Tibial nerve (tissue), 4 donors: ENCODE measurements at regions not wholly inside any gene's neighbourhood (a gene's known extent, or its start where the extent isn't known, plus 50 kb on each side); places are given as distances from the start of the nearest gene placed in this dataset.

ENCODE experiments used
- EP300 ChIP-seq, 2 donors: sonication (generic); formaldehyde crosslinking; IDR thresholded peaks; one replicate each; pipeline ENCODE4 v1.6.1; 2017; ENCODE audit warnings: antibody characterized with exemption in 2 of 2, mild to moderate bottlenecking in 1 of 2
- TF ChIP-seq, protein P1 (sequence below), 5 experiments: fragments of 200-600 bp in 3 of 5; fragments of 450-650 bp in 2 of 5; sonication (generic) in 3 of 5; IDR thresholded peaks; one replicate each; pipeline ENCODE4 v1.5.1; 2016 to 2019; ENCODE audit warnings: antibody characterized with exemption in 5 of 5, mild to moderate bottlenecking in 3 of 5, moderate library complexity in 2 of 5

DNA sequence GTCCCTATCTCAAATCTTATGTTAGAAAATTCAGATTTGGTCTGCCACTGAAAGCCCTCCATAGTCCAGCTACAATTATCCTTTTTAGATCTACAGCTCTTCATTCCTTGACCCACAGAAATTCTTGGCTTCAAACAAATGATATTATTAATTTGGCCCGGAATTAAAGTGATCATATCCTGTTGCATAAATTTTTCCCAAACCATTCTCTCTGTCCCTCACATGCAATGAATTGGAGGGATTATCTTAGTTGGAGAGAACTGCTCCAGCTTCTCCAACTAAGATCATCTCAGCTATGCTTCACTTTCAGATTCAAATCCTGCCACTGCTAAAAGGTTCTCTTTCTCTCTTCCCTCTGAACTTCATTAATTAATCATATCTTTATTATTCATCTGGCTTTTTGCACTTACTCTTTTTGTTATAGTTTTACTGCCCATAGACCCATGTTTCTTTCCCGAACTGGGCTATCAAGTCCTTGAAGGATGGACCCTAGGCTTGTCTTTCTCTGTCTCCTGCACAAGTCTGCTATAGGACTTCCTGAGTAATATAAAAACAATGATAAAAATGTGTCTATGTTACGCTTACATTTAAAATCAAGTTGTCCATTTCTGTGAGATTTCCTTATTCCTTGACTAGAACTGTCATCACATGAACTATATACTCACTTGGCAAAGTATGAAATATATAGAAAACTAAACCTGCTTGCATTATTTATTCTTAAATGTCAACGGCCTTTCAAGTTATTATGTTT lies 493.9 kb upstream of the MARCKS start:
- TF ChIP-seq, protein P1, sequence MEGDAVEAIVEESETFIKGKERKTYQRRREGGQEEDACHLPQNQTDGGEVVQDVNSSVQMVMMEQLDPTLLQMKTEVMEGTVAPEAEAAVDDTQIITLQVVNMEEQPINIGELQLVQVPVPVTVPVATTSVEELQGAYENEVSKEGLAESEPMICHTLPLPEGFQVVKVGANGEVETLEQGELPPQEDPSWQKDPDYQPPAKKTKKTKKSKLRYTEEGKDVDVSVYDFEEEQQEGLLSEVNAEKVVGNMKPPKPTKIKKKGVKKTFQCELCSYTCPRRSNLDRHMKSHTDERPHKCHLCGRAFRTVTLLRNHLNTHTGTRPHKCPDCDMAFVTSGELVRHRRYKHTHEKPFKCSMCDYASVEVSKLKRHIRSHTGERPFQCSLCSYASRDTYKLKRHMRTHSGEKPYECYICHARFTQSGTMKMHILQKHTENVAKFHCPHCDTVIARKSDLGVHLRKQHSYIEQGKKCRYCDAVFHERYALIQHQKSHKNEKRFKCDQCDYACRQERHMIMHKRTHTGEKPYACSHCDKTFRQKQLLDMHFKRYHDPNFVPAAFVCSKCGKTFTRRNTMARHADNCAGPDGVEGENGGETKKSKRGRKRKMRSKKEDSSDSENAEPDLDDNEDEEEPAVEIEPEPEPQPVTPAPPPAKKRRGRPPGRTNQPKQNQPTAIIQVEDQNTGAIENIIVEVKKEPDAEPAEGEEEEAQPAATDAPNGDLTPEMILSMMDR (IDR thresholded peaks at IDR 0.05): no peak
- TF ChIP-seq EP300 (IDR thresholded peaks at IDR 0.05): no peak
